ENCODE measurements at regions not wholly inside any gene's neighbourhood (a gene's known extent, or its start where the extent isn't known, plus 50 kb on each side); places are given as distances from the start of the nearest gene placed in this dataset.

GRCh38 chr11:116409238-116409637 lies 363.5 kb downstream of the BUD13 start:
- POLR2A ChIA-PET (ENCODE audit: low non-redundant PET) = no interaction called here
- no peak for DNase-seq (ENCODE audit: low spot score)
- CTCF ChIA-PET = no interaction called here
- TF ChIP-seq CTCF (conservative IDR thresholded peaks at IDR 0.05; ENCODE audit: low read depth) = no peak
- H3K27ac ChIP-seq = no peak overlapping the region

GRCh38 chr11:116406042-116406441 lies 366.7 kb downstream of the BUD13 start:
- no peak for TF ChIP-seq CTCF (conservative IDR thresholded peaks at IDR 0.05; ENCODE audit: low read depth)
- no peak for DNase-seq (ENCODE audit: low spot score)
- ChIA-PET CTCF (interaction anchor here (0.7 kb wide), 1 partner anchor 617 kb away, joined by 3 read pairs; no protein-coding TSS in a partner anchor), POLR2A (ENCODE audit: low non-redundant PET) (no interaction called here)
- no peak overlapping the region for H3K27ac ChIP-seq

- TF ChIP-seq CTCF (conservative IDR thresholded peaks at IDR 0.05; ENCODE audit: low read depth) = no peak
- DNase-seq (ENCODE audit: low spot score) = no peak
- H3K27ac ChIP-seq = no peak overlapping the region
- ChIA-PET CTCF (interaction anchor here (0.6 kb wide), 1 partner anchor 317 kb away, joined by 4 read pairs; no protein-coding TSS in a partner anchor), POLR2A (ENCODE audit: low non-redundant PET) (no interaction called here)
Measured at GRCh38 chr11:116404462-116404798, 368.4 kb downstream of the BUD13 start.

- ChIA-PET CTCF (interaction anchor here (0.6 kb wide), 1 partner anchor 316 kb away, joined by 4 read pairs; no protein-coding TSS in a partner anchor), POLR2A (ENCODE audit: low non-redundant PET) (no interaction called here)
- no peak for DNase-seq (ENCODE audit: low spot score)
- no peak for TF ChIP-seq CTCF (conservative IDR thresholded peaks at IDR 0.05; ENCODE audit: low read depth)
- H3K27ac ChIP-seq = no peak overlapping the region
Measured at GRCh38 chr11:116403794-116404461, 368.9 kb downstream of the BUD13 start.

GRCh38 chr11:116400081-116400480 lies 372.7 kb downstream of the BUD13 start:
- no peak for TF ChIP-seq CTCF (conservative IDR thresholded peaks at IDR 0.05; ENCODE audit: low read depth)
- ChIA-PET CTCF (no interaction called here), POLR2A (ENCODE audit: low non-redundant PET) (no interaction called here)
- no peak overlapping the region for H3K27ac ChIP-seq
- no peak for DNase-seq (ENCODE audit: low spot score)

GRCh38 chr11:116397602-116398084 lies 375.1 kb downstream of the BUD13 start:
- no peak overlapping the region for H3K27ac ChIP-seq
- POLR2A ChIA-PET (ENCODE audit: low non-redundant PET) = no interaction called here
- no peak for DNase-seq (ENCODE audit: low spot score)
- CTCF ChIA-PET = no interaction called here
- no peak for TF ChIP-seq CTCF (conservative IDR thresholded peaks at IDR 0.05; ENCODE audit: low read depth)
